ENCODE measurements at regions not wholly inside any gene's neighbourhood (a gene's known extent, or its start where the extent isn't known, plus 50 kb on each side); places are given as distances from the start of the nearest gene placed in this dataset.

GRCh38 chr11:121899520-121899919, 216.5 kb downstream of the BLID start:
- TF ChIP-seq POLR2A (IDR thresholded peaks at IDR 0.05), result no peak
- TF ChIP-seq, protein P1, sequence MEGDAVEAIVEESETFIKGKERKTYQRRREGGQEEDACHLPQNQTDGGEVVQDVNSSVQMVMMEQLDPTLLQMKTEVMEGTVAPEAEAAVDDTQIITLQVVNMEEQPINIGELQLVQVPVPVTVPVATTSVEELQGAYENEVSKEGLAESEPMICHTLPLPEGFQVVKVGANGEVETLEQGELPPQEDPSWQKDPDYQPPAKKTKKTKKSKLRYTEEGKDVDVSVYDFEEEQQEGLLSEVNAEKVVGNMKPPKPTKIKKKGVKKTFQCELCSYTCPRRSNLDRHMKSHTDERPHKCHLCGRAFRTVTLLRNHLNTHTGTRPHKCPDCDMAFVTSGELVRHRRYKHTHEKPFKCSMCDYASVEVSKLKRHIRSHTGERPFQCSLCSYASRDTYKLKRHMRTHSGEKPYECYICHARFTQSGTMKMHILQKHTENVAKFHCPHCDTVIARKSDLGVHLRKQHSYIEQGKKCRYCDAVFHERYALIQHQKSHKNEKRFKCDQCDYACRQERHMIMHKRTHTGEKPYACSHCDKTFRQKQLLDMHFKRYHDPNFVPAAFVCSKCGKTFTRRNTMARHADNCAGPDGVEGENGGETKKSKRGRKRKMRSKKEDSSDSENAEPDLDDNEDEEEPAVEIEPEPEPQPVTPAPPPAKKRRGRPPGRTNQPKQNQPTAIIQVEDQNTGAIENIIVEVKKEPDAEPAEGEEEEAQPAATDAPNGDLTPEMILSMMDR (IDR thresholded peaks at IDR 0.05), result no peak
